Endothelial cell of umbilical vein (primary cell): ENCODE measurements at regions not wholly inside any gene's neighbourhood (a gene's known extent, or its start where the extent isn't known, plus 50 kb on each side); places are given as distances from the start of the nearest gene placed in this dataset.

Experiments used
- BruUV-seq: library from RNA; stranded (reverse); fragments of 400-500 nt; replicated peaks from 2 replicates; lab custom pipeline; 2021; lab: Mats Ljungman, UMichigan
- CTCF ChIA-PET: fragments of 300-600, 350-600 bp; sonication (Branson Sonifier 250); formaldehyde crosslinking; loops from one replicate; lab custom pipeline; 2021; ENCODE audit warnings: antibody characterized with exemption, inconsistent platforms; lab: Charles Lee
- POLR2A ChIA-PET: fragments of 300-600, 350-600 bp; sonication (Branson Sonifier 250); formaldehyde crosslinking; loops from one replicate; lab custom pipeline; 2021; ENCODE audit warnings: antibody characterized with exemption, inconsistent platforms; lab: Charles Lee
- DNase-seq: peaks from one replicate; pipeline ENCODE4 v3.0.0-alpha.2; 2011; ENCODE audit warnings: low read depth, low spot score
- FAIRE-seq: peaks from 2 replicates; lab custom pipeline; 2011; peaks lifted over from hg19 to GRCh38; lab: Jason Lieb, UNC
- H2AFZ ChIP-seq: 2 replicates; pipeline ENCODE4 v1.6.0; 2012; ENCODE audit warnings: low read depth, low read length, control low read depth, inconsistent platforms
- H3K27ac ChIP-seq: 2 replicates; pipeline ENCODE4 v1.5.1; 2011; ENCODE audit warnings: low read depth, mild to moderate bottlenecking, control low read depth, low read length, moderate library complexity; ENCODE audit not compliant: insufficient read depth
- H3K27me3 ChIP-seq, 2 experiments: 2 replicates each; pipeline versions ENCODE4 v1.6.0 to v1.6.1; 2011; ENCODE audit warnings: low read length in 2 of 2, mixed read lengths in 1 of 2; ENCODE audit not compliant: control insufficient read depth in 2 of 2, insufficient read depth in 2 of 2
- H3K36me3 ChIP-seq, 2 experiments: 2 replicates in 1 of 2; 3 replicates in 1 of 2; pipeline ENCODE4 v1.5.1; 2011; ENCODE audit warnings: low read length in 2 of 2, mild to moderate bottlenecking in 1 of 2, moderate library complexity in 1 of 2; ENCODE audit not compliant: control insufficient read depth in 2 of 2, insufficient read depth in 2 of 2; ENCODE audit errors: extremely low read depth in 1 of 2
- H3K4me1 ChIP-seq: 3 replicates; pipeline ENCODE4 v1.5.1; 2011; ENCODE audit warnings: mild to moderate bottlenecking, low read length; ENCODE audit not compliant: control insufficient read depth, insufficient read depth; ENCODE audit errors: extremely low read depth
- H3K4me2 ChIP-seq: 2 replicates; pipeline ENCODE4 v1.6.1; 2011; ENCODE audit warnings: low read length, control low read depth, mixed read lengths; ENCODE audit not compliant: insufficient read depth
- H3K4me3 ChIP-seq, 3 experiments: fragments of 200-600 bp in 1 of 3; sonication (generic), shearing (Covaris generic) in 1 of 3; replicated peaks in 1 of 3; 2 replicates each; pipeline ENCODE4 v1.5.1; 2011 to 2016; ENCODE audit warnings: control low read depth in 3 of 3, low read length in 3 of 3, mild to moderate bottlenecking in 2 of 3, inconsistent platforms in 1 of 3, low read depth in 1 of 3, moderate library complexity in 1 of 3; ENCODE audit not compliant: insufficient read depth in 1 of 3
- H3K79me2 ChIP-seq: 2 replicates; pipeline ENCODE4 v1.6.0; 2012; ENCODE audit warnings: low read length, inconsistent platforms; ENCODE audit not compliant: control insufficient read depth, insufficient read depth
- H3K9ac ChIP-seq: replicated peaks from 2 replicates; pipeline ENCODE3; 2011; ENCODE audit warnings: low read length, control low read depth; ENCODE audit not compliant: insufficient read depth; ENCODE audit errors: extremely low read depth
- H3K9me1 ChIP-seq: replicated peaks from 3 replicates; pipeline ENCODE4 v1.6.0; 2011; ENCODE audit warnings: mild to moderate bottlenecking, low read length; ENCODE audit not compliant: control insufficient read depth, insufficient read depth; ENCODE audit errors: extremely low read depth
- H3K9me3 ChIP-seq: replicated peaks from 2 replicates; pipeline ENCODE4 v1.5.1; 2012; ENCODE audit warnings: low read length, inconsistent platforms; ENCODE audit not compliant: control insufficient read depth, insufficient read depth
- H4K20me1 ChIP-seq: replicated peaks from 2 replicates; pipeline ENCODE3; 2011; ENCODE audit warnings: mild to moderate bottlenecking, low read length; ENCODE audit not compliant: control insufficient read depth, insufficient read depth; ENCODE audit errors: extremely low read depth
- POLR2A ChIP-seq: IDR thresholded peaks from 2 replicates; pipeline ENCODE4 v1.6.1; 2012; ENCODE audit warnings: low read depth, mild to moderate bottlenecking, control low read depth, low read length
- POLR2AphosphoS5 ChIP-seq: IDR thresholded peaks from 2 replicates; pipeline ENCODE4 v1.6.1; 2012; ENCODE audit warnings: low read depth, mild to moderate bottlenecking, control low read depth, low read length, moderate library complexity; ENCODE audit not compliant: insufficient read depth
- dilution Hi-C: fragments of 300-500 bp; cut with MboI; formaldehyde crosslinking; loops from one replicate; pipeline ENCODE4 v1.15.0; 2019; ENCODE audit warnings: low sequenced_read_pairs; ENCODE audit not compliant: extremely low pct_ligation_motif_present
- intact Hi-C: fragments of 100-400 bp; cut with micrococcal nuclease; formaldehyde crosslinking; loops from one replicate; pipeline ENCODE4 v1.10.0; 2022
- TF ChIP-seq, protein P1 (sequence below), 2 donors: IDR thresholded peaks; 1 replicate in 1 of 2; 2 replicates in 1 of 2; pipeline ENCODE4 v1.5.1; 2011; ENCODE audit warnings: low read length in 2 of 2, mild to moderate bottlenecking in 2 of 2, moderate library complexity in 2 of 2, control low read depth in 1 of 2, inconsistent platforms in 1 of 2, low read depth in 1 of 2; ENCODE audit not compliant: insufficient read depth in 1 of 2; ENCODE audit errors: extremely low read depth in 1 of 2

- Histone ChIP-seq H3K9me1 (no peaks in the 10 kb centered on the region), H3K4me1 (no peaks in the 10 kb centered on the region), H4K20me1 (no peaks in the 10 kb centered on the region), H3K4me3 (no peak overlapping the region), H3K4me2 (no peak overlapping the region), H3K9me3 (no peaks in the 10 kb centered on the region), H3K36me3 (no peaks in the 10 kb centered on the region), H3K79me2 (no peaks in the 10 kb centered on the region), H3K9ac (no peak overlapping the region), H3K27ac (no peak overlapping the region), H2AFZ (peak overlapping the region; percentile 57), H3K27me3 (no peaks in the 10 kb centered on the region)
- FAIRE-seq (no peak), DNase-seq (no peak)
- intact Hi-C loops, result no loop called here
- CTCF ChIA-PET, result interaction anchor here (0.7 to 3.3 kb wide), 9 partner anchors 10 to 149 kb away, joined by 3 to 23 read pairs (median 7); no protein-coding TSS in a partner anchor
- TF ChIP-seq, protein P1, sequence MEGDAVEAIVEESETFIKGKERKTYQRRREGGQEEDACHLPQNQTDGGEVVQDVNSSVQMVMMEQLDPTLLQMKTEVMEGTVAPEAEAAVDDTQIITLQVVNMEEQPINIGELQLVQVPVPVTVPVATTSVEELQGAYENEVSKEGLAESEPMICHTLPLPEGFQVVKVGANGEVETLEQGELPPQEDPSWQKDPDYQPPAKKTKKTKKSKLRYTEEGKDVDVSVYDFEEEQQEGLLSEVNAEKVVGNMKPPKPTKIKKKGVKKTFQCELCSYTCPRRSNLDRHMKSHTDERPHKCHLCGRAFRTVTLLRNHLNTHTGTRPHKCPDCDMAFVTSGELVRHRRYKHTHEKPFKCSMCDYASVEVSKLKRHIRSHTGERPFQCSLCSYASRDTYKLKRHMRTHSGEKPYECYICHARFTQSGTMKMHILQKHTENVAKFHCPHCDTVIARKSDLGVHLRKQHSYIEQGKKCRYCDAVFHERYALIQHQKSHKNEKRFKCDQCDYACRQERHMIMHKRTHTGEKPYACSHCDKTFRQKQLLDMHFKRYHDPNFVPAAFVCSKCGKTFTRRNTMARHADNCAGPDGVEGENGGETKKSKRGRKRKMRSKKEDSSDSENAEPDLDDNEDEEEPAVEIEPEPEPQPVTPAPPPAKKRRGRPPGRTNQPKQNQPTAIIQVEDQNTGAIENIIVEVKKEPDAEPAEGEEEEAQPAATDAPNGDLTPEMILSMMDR (IDR thresholded peaks at IDR 0.05; ENCODE audit: extremely low read depth in 1 of 2, insufficient read depth in 1 of 2, low read depth in 1 of 2, low read length in 2 of 2), result peak; percentile 45 to 48
- no peak for TF ChIP-seq POLR2A
- dilution Hi-C loops, result no loop called here
- no TSS peak for BruUV-seq
- POLR2A ChIA-PET, result no interaction called here
Measured at GRCh38 chr14:22002860-22003284, 329.3 kb upstream of the OR4E1 start.

- ChIA-PET POLR2A (no interaction called here), CTCF (interaction anchor here (0.8 to 2.7 kb wide), 6 partner anchors 10 to 147 kb away, joined by 4 to 52 read pairs (median 6); no protein-coding TSS in a partner anchor)
- dilution Hi-C loops, result no loop called here
- DNase-seq (no peak), FAIRE-seq (no peak)
- Histone ChIP-seq H2AFZ (no peak overlapping the region), H4K20me1 (no peaks in the 10 kb centered on the region), H3K27ac (no peak overlapping the region), H3K9me1 (no peaks in the 10 kb centered on the region), H3K4me1 (no peaks in the 10 kb centered on the region), H3K79me2 (no peaks in the 10 kb centered on the region), H3K36me3 (no peaks in the 10 kb centered on the region), H3K4me2 (no peak overlapping the region), H3K9ac (no peak overlapping the region), H3K4me3 (no peak overlapping the region), H3K9me3 (no peaks in the 10 kb centered on the region), H3K27me3 (no peaks in the 10 kb centered on the region)
- TF ChIP-seq POLR2AphosphoS5, result no peak
- intact Hi-C loops, result no loop called here
- BruUV-seq, result no TSS peak
Measured at GRCh38 chr14:21999402-21999801, 325.8 kb upstream of the OR4E1 start.
